GM19239 (cell line): ENCODE measurements at regions not wholly inside any gene's neighbourhood (a gene's known extent, or its start where the extent isn't known, plus 50 kb on each side); places are given as distances from the start of the nearest gene placed in this dataset.
"Not testable (repeated sequence)": the region's sequence is repeated elsewhere in the genome, so short reads cannot be mapped to it uniquely, and the experiment has no call there.

ENCODE experiments used
- DNase-seq: peaks from one replicate; pipeline ENCODE4 v3.0.0; 2011; ENCODE audit warnings: low spot score; ENCODE audit not compliant: insufficient read length
- FAIRE-seq: peaks from 2 replicates; lab custom pipeline; 2011; peaks lifted over from hg19 to GRCh38; lab: Jason Lieb, UNC

DNA sequence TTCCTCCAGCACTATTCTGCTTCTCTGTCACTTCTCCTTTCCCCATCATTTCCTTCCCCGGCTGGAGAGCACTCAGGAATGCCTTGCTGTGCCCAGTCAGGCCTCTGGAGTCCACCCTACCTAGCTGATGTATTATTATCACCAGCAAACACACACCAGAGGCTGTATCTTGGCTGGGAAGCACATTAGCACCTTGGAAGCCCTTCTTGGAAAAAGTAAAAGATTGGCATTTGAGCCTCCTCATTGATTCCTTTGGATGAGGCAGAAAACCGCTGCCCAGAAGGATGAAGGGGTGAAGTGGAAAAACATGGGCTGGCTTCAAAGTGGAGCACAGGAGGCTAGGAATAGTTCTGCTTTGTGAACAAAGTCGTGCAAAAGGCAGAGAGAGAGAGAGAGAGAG lies 244.3 kb downstream of the RPLP1 start:
- FAIRE-seq (no peak), DNase-seq (no peak)

DNA sequence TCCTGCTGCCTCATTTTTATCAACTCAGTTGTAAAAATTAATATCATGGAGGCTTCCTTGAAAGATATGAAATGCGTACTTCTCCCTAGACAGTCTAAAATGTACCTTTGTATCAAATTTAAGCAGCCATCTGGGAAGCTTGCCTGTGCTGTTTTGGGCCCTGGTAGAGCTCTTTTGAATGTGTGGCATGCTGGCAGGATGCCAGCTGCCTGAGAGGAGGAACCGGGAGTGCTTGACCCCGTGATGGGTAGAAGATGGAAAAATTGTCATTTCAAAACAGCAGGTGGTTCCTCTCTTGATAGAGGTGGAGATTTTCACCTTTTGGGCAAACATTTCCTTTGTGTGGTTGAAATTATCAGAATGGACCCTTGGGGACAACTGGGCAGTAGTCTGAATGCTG lies 245.3 kb downstream of the RPLP1 start:
- FAIRE-seq = no peak
- no peak for DNase-seq

DNA sequence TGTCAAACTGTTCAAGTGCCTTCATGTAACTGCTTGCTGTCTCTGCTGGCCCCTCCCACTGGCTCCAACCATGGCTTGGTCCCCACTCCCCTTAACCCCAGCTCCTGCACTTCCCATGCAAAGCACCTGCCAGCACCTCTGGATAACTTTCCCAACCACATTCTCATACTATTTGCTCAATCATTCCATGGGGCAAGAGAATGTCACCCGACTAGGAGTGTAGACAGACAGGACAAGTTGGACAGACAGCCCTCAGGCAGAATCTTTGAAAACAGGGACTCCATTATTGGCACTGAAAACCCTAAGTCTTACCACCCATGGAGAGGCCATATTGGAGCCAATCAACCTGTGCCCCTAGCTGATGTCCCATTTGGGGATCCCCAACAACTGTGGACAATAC lies 246.5 kb downstream of the RPLP1 start:
- no peak for DNase-seq
- FAIRE-seq = no peak

DNA sequence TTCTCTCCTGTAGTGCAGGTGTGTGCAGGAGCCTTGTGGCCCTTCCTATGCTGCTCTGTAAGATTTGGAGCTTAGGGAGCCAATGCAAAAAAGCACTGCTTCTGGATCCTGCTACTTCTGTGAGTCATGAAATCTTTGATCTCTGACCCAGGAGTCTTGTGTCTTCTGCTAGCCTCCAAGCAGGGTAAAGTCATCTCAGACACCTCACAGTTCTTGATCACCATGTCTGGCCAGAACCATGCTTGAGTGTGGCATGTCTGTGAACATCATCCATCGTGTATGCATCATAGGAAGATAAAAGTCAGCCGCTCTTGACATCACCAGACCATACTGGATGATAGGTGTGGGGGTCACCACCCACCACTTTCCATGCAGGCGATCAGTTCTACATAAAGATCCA lies 247.8 kb downstream of the RPLP1 start:
- FAIRE-seq = no peak
- no peak for DNase-seq

DNA sequence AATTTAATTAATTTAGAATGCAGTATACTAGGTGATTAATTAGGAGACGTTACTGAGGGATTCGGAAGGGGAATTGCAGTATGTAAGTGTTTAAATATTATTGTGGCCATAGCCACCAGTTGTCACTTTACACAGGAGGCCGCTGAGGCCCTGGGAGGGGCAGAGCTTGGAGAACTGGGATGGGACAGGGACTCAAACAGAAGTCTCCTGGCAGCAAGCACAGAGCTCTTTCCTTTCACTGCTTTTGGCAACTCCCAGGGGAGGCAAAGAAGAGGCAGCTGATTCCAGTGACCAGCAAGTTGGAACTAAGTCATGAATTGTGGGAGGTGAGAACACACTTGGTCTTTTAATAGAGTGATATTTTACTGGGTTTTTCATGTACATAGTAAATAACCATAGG lies 248.6 kb downstream of the RPLP1 start:
- no peak for DNase-seq
- FAIRE-seq = no peak

DNA sequence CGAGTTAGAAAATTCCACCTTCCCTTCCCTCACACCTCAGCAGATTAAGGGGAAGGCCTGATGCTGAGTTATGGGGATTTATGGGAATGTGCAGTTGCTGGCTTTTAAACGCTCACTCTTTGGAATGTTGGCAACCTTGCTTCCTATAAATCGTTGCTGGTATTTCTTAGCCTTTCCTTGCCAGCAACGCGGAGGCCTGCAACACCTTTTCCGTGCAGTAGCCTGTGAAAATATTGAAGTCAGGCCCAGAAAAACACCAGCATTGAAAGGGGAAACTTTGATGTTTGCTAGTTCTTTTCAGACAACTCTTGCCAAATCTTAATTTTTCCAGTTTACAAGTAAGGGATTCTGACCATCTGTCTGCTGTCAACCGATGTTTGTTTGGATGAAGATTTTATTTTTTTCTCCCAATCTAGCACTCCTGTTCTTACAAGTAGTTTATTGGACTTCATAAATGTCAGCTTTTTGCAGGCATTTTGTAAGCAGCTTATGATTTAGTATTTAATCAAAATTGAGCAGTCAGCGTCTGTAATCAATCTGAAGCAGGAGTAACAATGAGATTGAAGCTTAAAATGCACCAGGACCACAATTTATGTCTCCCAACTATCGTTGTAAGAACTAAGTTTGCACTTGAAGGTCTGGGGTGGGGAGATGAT lies 251.0 kb downstream of the RPLP1 start:
- DNase-seq (no peak), FAIRE-seq (no peak)

DNA sequence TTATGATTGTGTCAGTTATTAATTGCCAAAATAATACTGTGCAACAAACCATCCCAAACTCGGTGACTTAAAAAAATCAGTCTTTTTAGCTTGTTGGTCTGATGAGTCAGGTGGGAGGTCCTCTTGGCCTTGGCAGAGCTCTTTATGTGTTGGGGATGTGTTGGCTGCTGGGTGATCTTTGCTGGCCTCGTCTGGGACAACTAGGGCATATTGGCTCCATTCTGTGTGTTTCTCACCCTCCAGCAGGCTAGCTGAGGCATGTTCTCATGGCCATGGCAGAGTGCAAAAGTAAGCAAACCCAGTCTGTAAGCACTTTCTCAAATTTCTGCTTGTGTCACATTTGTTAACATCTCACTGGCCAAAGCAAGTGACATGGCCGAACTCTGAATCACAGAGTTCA lies 251.6 kb downstream of the RPLP1 start:
- DNase-seq (no peak), FAIRE-seq (no peak)

DNA sequence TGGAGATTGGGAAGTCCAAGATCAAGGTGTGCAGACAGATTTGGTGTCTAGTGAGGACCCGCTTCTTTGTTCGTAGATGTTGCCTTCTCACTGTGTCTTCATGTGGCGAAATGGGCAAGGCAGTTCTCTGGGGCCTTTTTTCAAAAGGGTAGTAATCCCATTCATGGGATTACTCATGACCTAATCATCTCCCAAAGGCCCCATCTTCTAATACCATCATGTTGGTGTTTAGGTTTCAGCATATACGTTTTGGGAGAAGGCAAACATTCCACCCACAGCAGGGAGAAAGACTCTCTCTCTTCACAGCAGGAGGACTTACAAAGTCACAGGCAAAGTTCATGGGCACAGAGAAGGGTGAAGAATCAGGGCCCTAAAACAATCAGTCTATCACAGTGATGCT lies 252.1 kb downstream of the RPLP1 start:
- no peak for DNase-seq

DNA sequence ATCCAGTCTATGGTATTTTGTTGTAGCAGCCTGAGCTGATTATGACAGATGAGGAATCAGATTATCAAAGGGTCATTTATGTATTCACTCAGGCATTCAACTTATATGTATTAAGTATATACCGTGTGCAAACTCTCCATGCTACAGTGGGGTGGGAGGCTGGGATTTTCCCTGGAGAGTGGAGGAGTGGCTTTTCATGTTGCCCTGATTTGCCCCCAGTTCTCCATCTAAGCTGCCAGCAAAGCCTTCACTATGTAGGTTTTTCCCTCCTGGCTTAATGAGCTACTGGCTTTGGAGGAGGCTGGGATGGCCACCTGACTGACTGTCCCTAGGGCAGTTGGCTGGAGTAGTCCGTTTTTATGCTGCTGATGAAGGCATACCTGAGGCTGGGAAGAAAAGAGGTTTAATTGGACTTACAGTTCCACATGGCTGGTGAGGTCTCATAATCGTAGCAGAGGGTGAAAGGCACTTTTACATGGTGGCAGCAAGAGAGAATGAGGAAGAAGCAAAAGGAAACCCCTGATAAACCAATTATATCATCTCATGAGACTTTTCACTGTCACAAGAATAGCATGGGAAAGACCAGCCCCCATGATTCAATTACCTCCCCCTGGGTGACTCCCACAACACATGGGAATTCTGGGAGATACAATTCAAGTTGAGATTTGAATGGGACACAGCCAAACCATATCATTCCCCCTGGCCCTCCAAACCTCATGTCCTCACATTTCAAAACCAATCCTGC lies 253.9 kb downstream of the RPLP1 start:
- FAIRE-seq (no peak), DNase-seq (no peak)

More for the DNA sequence above, 252.1 kb downstream of the RPLP1 start:
- no peak for FAIRE-seq

DNA sequence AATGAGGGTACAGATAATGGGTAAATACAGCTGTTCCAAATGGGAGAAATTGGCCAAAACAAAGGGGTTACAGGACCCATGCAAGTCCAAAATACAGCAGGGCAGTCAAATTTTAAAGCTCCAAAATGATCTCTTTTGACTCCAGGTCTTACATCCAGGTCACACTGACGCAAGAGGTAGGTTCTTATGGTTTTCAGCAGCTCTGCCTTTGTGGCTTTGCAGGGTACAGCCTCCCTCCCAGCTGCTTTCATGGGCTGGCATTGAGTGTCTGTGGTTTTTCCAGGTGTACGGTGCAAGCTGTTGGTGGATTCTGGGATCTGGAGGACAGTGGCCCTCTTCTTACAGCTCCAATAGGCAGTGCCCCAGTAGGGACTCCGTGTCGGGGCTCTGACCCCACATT lies 254.6 kb downstream of the RPLP1 start:
- not testable (repeated sequence) for FAIRE-seq

DNA sequence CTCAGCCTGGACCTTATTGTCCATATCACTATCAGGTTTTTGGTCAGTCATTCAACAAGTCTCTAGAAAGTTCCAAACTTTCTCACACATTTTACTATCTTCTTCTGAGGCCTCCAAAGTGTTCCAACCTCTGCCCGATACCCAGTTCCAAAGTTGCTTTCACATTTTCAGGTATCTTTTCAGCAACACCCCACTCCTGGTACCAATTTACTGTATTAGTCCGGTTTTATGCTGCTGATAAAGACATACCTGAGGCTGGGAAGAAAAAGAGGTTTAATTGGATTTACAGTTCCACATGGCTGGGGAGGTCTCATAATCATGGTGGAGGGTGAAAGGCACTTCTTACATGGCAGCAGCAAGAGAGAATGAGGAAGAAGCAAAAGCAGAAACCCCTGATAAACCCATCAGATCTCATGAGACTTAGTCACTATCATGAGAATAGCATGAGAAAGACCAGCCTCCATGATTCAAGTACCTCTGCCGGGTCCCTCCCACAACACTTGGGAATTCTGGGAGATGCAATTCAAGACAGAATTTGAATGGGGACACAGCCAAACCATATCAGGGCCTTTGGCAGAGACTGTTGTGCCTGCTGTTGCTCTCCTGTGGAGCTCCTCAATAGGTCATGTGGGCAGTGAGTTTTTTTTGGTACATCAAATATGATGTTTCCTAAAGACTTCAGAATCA lies 256.0 kb downstream of the RPLP1 start:
- DNase-seq, FAIRE-seq: not testable (repeated sequence)

More for the DNA sequence above, 254.6 kb downstream of the RPLP1 start:
- not testable (repeated sequence) for DNase-seq

DNA sequence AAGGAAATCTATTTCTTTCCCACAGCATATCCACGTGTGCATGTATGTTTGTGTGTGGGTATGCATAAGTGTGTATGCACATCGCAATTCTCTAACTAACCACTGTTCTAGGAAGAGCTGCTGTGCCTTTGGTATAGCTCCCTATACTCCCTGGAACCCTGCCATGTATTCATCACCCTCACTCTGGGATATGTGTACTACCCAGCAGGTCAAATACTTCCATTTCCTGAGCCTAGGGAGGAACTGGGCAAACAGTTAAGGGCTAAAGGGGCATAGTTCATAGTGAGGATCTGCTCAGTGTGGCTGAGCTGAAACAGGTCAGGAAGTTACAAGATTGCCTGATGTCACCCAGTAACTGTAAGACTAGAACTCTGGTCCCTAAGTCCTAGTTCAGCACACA lies 260.4 kb downstream of the RPLP1 start:
- DNase-seq = no peak

DNA sequence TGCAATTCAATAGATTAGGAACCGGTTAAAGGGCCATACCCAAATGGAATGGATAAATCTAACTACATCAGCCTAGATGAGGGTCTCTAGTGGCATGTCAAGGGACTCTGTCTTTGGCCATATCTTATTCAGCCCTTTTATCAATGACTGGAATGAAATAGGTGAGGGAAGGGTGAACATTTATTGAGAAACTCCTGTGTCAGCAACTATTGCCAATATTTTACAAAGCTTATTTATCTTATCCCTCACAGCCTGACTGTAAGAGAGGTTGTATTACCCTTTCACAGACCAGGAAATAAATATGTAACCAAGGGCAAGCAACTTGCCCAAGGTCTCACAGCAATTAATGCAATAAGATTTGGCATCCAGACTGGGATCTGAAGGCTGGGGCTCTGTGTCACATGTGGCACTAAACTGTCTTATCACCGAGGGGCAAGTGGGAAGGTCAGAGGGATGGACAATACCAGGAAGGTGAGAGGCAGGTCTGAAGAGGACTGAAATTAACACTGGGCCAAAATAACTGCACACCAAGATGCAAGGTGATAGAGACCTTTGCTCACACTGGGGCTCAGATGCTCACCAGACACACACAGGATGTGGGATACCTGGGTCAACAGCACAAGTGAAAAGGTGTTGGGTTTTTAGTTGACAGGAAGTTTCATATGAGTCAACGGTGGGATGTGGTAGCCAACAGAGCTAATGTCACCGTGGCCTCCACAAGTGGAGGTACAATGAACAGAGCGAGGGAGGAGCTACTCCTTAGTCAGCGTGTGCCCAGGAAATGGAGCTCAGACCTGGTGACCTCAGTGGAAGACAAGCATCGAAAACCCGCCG lies 261.3 kb downstream of the RPLP1 start:
- DNase-seq (peak; percentile 60), FAIRE-seq (peak; percentile 94)

More for the DNA sequence above, 260.4 kb downstream of the RPLP1 start:
- FAIRE-seq = no peak

DNA sequence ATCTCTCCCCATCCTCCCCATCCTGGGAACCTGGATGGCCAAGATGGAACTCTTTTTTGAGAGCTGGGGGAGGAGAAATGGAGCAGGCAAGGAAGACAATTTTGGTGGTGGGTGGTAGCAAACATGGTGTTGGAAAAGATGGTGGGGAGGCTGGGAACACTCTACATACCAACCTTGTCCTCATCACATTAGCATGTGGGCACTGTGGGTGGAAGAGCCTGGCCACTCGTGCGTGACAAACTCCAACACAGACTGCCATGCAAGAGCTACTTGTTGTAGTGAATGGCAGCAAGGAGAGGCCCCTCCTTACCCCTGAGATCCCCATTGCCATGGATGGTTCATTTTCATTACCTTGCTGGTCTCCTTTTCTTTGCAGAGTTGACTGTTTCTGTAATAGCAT lies 262.6 kb downstream of the RPLP1 start:
- peak; percentile 21 for FAIRE-seq
- DNase-seq = no peak

DNA sequence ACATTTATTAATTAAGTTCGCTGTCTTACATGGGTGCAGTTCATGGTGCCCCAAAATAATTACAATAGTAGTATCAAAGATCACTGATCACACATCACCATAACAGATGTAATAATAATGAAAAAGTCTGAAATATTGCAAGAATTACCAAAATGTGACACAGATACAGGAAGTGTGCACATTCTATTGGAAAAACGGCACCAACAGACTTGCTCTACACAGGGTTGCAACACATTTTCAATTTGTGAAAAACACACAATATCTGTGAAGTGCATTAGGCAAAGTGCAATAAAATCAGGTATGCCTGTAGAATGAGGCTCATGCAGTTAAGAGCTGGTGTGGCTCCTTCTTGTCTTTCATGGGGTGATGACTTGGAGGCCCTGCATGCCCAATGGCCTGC lies 265.8 kb downstream of the RPLP1 start:
- no peak for FAIRE-seq
- DNase-seq = no peak

DNA sequence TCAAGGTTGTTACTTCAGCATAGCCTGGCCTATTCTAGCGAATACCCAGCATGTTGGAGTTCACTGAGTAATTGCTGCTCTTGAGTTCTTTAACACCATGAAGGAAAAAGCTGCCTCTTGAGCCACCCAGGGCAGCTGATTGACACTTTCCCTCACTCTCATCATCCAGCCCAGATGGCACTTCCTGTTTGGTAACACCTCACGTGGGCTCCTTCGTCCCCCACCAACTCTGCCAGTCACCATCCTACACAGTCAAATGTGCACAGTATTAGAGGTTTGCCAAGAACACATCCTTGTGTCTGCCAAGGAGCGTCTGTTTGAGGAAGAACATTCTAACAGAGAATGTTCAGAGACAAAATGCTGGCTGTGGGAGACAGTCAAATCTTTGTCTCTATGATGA lies 266.3 kb downstream of the RPLP1 start:
- FAIRE-seq (peak; percentile 28), DNase-seq (no peak)

DNA sequence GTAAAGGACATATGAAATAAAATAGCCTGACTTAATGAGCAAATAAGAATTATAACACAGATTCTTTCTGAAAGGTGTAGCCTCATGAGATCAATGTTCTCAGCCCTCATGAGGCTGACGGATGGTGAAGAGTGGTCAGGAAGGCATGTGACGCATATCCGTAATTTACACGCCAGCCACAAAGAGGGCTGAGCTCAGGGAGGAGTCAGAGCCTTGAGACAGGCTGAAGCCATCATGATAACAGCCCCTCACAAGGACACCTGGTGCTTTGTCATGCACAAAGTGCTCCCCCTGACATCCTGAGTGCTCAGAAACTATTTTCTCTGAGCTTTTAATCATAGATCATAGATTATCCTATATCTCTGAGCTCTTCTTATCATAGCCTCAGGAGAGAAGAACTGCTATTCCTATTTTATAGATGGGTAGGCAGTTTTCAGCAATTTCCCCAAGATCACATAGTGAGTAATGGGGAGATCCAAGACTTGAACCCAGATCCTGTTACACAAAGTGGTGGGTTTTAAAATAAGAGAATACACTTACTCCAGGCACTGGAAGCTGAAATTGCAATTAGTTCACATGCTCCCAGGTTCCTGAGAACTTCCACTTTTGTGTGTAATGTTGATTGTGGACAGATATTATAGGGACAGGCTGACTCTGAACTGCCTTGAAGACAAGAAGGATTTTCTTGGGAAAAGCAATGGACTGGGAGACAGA lies 267.1 kb downstream of the RPLP1 start:
- FAIRE-seq (peak; percentile 40), DNase-seq (no peak)

DNA sequence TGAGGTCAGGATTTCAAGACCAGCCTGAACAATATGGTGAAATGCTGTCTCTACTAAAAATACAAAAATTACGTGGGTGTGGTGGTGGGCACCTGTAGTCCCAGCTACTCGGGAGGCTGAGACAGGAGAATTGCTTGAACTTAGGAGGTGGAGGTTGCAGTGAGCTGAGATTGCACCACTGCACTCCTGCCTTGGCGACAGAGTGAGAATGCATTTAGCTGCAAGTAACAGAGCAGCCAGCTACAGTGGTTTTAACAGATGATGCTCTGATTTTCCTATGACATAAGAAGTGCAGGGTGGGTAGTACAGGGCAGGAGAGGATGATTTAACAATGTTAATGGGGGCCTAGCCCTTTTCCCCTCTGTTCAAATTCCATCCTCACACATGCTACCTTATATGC lies 267.9 kb downstream of the RPLP1 start:
- no peak for DNase-seq
- FAIRE-seq = no peak

DNA sequence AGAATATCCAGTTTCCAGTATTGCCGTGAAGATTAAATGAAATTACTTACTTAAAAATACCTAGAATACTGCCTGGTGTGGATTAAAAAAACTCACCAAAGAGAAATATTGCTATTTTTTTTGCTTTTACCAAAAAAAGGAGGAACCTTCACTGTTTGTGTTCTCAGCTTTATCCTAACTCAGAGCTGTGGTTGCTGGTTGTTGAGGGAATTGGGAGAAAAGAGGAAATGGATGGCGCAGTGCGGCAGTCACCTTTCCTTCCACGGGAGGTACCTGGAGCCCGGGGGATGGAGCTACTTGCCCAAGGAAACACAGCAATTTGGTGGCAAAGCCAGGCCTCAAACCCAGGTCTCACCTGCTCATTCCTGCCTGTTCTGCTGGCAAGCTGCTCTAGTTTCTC lies 270.3 kb downstream of the RPLP1 start:
- FAIRE-seq (no peak), DNase-seq (no peak)
